Gastrocnemius medialis (tissue), 4 donors: ENCODE measurements at regions not wholly inside any gene's neighbourhood (a gene's known extent, or its start where the extent isn't known, plus 50 kb on each side); places are given as distances from the start of the nearest gene placed in this dataset.

Source experiments
- POLR2A ChIP-seq, 2 donors: fragments of 450-650 bp; IDR thresholded peaks; one replicate each; pipeline ENCODE4 v1.6.1; 2017; ENCODE audit warnings: antibody characterized with exemption in 2 of 2, mild to moderate bottlenecking in 2 of 2, moderate library complexity in 2 of 2
- TF ChIP-seq, protein P1 (sequence below), 5 experiments: fragments of 450-650 bp in 3 of 5; fragments of 200-600 bp in 2 of 5; sonication (generic) in 2 of 5; IDR thresholded peaks in 4 of 5; conservative IDR thresholded peaks in 1 of 5; 1 replicate in 4 of 5; 2 replicates in 1 of 5; pipeline ENCODE4 v1.5.1; 2016 to 2019; ENCODE audit warnings: antibody characterized with exemption in 5 of 5, mild to moderate bottlenecking in 3 of 5, moderate library complexity in 3 of 5

DNA sequence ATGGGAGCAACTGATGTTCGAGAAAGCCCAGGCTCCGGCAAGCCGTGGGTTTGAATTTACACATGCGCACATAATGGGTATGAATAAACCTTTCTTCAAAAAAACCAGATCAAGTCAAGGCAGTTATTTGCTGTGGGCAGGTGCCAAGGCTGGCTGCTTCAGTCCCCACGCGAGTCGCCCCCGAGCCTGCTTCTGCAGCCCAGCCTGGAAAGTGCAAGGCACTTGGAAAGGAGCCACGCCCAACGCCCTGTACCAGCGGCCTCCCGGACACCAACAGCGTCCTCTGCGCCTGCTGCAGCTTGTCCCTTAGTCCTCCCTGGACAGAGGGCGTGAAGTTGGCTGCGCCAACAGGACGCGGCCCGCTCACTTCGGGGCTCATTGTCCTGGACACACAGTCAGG is 68.9 kb downstream of the KLF15 start:
- no peak for TF ChIP-seq POLR2A (IDR thresholded peaks at IDR 0.05)
- TF ChIP-seq, protein P1, sequence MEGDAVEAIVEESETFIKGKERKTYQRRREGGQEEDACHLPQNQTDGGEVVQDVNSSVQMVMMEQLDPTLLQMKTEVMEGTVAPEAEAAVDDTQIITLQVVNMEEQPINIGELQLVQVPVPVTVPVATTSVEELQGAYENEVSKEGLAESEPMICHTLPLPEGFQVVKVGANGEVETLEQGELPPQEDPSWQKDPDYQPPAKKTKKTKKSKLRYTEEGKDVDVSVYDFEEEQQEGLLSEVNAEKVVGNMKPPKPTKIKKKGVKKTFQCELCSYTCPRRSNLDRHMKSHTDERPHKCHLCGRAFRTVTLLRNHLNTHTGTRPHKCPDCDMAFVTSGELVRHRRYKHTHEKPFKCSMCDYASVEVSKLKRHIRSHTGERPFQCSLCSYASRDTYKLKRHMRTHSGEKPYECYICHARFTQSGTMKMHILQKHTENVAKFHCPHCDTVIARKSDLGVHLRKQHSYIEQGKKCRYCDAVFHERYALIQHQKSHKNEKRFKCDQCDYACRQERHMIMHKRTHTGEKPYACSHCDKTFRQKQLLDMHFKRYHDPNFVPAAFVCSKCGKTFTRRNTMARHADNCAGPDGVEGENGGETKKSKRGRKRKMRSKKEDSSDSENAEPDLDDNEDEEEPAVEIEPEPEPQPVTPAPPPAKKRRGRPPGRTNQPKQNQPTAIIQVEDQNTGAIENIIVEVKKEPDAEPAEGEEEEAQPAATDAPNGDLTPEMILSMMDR (IDR thresholded peaks at IDR 0.05 in 4 of 5, conservative IDR thresholded peaks at IDR 0.05 in 1 of 5) = no peak
